ENCODE measurements at regions not wholly inside any gene's neighbourhood (a gene's known extent, or its start where the extent isn't known, plus 50 kb on each side); places are given as distances from the start of the nearest gene placed in this dataset.

DNA sequence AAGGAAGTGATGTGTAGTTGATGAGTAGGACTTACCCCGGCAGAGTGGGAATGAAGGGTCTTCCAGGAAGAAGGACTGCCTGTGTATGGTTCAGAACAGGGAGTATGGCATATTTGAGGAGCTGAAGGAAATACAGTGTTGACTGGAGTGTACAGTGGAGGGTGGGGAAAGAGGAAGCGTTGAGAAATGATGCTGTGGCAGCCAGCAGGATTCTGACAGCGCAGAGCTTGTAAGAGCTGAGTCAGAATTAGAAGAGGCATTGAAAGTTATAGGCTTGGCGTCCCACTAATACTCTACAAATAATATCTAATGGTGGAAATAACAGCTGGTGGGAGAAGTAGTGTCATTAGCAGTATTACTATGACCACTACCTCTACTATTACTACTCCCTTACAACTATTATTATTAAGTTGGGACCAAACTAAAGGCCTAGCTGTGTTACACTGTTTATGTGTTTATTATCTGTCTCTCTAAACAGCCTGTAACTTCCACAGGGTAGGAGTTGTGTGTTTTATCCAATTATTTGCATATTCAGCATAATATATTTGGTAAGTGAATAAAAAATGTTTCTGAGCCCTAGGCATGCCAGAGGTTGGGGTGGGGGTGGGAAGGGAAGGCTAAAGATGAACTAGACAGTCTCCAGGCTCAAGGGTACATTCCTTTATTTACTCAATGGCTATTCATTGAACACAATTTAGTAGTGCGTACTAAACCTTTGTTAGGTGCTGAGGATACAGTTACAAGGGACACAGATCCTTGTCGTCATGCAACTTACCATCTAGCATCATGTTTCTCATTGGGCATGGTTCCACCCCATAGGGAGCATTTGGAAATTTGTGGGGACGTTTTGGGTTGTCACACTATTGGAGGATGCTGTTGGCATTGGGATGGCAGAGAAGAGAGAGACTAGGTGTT is 428.8 kb upstream of the ONECUT1 start:
- no peak overlapping the region for H4K5ac ChIP-seq (ENCODE audit: low read length)
- H3K18ac ChIP-seq (ENCODE audit: low read length) = no peak overlapping the region
- H3K9ac ChIP-seq (ENCODE audit: low read length) = no peak overlapping the region
- H2BK5ac ChIP-seq (ENCODE audit: low read length) = no peak overlapping the region
- H3K27me3 ChIP-seq (ENCODE audit: insufficient read depth, low read length, poor library complexity) = no peaks in the 10 kb centered on the region
- H3K23ac ChIP-seq (ENCODE audit: low read length) = no peak overlapping the region
- H4K8ac ChIP-seq (ENCODE audit: low read depth, low read length) = no peak overlapping the region
- WGBS (ENCODE audit: extremely low coverage, insufficient coverage, low lambda C conversion rate) = no CpG with 5 or more reads among the region's 7 CpGs
- no peaks in the 10 kb centered on the region for H3K79me2 ChIP-seq (ENCODE audit: control insufficient read depth, insufficient read depth, low read length)
- H3K4me2 ChIP-seq (ENCODE audit: low read length) = no peak overlapping the region
- no peak overlapping the region for H3K27ac ChIP-seq (ENCODE audit: low read depth, low read length)
- no peaks in the 10 kb centered on the region for H3K79me1 ChIP-seq (ENCODE audit: low read length)
- no peak overlapping the region for H3K4me3 ChIP-seq (ENCODE audit: low read length)
- H2BK120ac ChIP-seq (ENCODE audit: low read depth, low read length) = no peak overlapping the region
- no peak for DNase-seq
- H2BK15ac ChIP-seq (replicated peaks; ENCODE audit: low read depth) = no peak overlapping the region
- H3K4ac ChIP-seq (ENCODE audit: low read depth, low read length) = no peak overlapping the region
- no peaks in the 10 kb centered on the region for H3K4me1 ChIP-seq (ENCODE audit: control insufficient read depth, low read depth, low read length)
- H3K56ac ChIP-seq (ENCODE audit: low read length) = no peak overlapping the region
- H2AK5ac ChIP-seq (ENCODE audit: low read length) = no peak overlapping the region
- no peaks in the 10 kb centered on the region for H3K36me3 ChIP-seq (ENCODE audit: control insufficient read depth, insufficient read depth, low read length)

GRCh38 chr15:53216036-53216435 is 425.9 kb upstream of the ONECUT1 start:
- Histone ChIP-seq H3K23ac (ENCODE audit: low read length) (no peak overlapping the region), H2BK5ac (ENCODE audit: low read length) (no peak overlapping the region), H4K5ac (ENCODE audit: low read length) (no peak overlapping the region), H3K9ac (ENCODE audit: low read length) (no peak overlapping the region), H3K79me2 (ENCODE audit: control insufficient read depth, insufficient read depth, low read length) (no peaks in the 10 kb centered on the region), H2AK5ac (ENCODE audit: low read length) (no peak overlapping the region), H3K4me2 (ENCODE audit: low read length) (no peak overlapping the region), H2BK120ac (ENCODE audit: low read depth, low read length) (no peak overlapping the region), H3K79me1 (ENCODE audit: low read length) (no peaks in the 10 kb centered on the region), H3K56ac (ENCODE audit: low read length) (no peak overlapping the region), H3K27ac (ENCODE audit: low read depth, low read length) (no peak overlapping the region), H3K18ac (ENCODE audit: low read length) (no peak overlapping the region), H3K4me3 (ENCODE audit: low read length) (no peak overlapping the region), H4K8ac (ENCODE audit: low read depth, low read length) (no peak overlapping the region), H3K27me3 (ENCODE audit: insufficient read depth, low read length, poor library complexity) (no peaks in the 10 kb centered on the region), H2BK15ac (replicated peaks; ENCODE audit: low read depth) (no peak overlapping the region), H3K4me1 (ENCODE audit: control insufficient read depth, low read depth, low read length) (no peaks in the 10 kb centered on the region), H3K36me3 (ENCODE audit: control insufficient read depth, insufficient read depth, low read length) (no peaks in the 10 kb centered on the region), H3K4ac (ENCODE audit: low read depth, low read length) (no peak overlapping the region)
- no peak for DNase-seq
- no CpG with 5 or more reads among the region's 3 CpGs for WGBS (ENCODE audit: extremely low coverage, insufficient coverage, low lambda C conversion rate)

DNA sequence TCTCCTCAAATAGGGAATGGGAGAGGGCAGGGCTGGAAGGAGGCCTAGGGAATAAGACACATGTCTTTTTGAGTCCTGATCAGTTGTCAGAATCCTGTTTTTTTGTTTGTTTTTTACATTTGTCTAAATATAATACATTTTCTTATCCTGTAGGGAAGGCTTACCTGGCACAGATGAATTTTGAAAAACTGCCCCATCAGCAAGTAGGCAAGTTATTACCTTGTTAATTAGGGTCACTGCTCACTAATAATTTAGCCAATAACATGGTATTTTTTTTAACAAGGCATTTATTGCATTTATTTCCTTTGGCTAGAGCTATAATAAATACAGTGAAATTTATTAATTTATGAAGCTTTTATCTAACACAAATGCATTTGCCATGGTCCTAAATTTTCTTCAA is 423.2 kb upstream of the ONECUT1 start:
- no peaks in the 10 kb centered on the region for H3K27me3 ChIP-seq (ENCODE audit: insufficient read depth, low read length, poor library complexity)

GRCh38 chr15:53212785-53213184 is 422.6 kb upstream of the ONECUT1 start:
- Histone ChIP-seq H3K27me3 (ENCODE audit: insufficient read depth, low read length, poor library complexity) (no peaks in the 10 kb centered on the region), H3K23ac (ENCODE audit: low read length) (no peak overlapping the region), H3K79me2 (ENCODE audit: control insufficient read depth, insufficient read depth, low read length) (no peaks in the 10 kb centered on the region), H3K4me2 (ENCODE audit: low read length) (no peak overlapping the region), H3K56ac (ENCODE audit: low read length) (no peak overlapping the region), H3K27ac (ENCODE audit: low read depth, low read length) (no peak overlapping the region), H4K8ac (ENCODE audit: low read depth, low read length) (no peak overlapping the region), H2BK5ac (ENCODE audit: low read length) (no peak overlapping the region), H2BK15ac (replicated peaks; ENCODE audit: low read depth) (no peak overlapping the region), H3K4me1 (ENCODE audit: control insufficient read depth, low read depth, low read length) (peaks cover 2% of the 10 kb centered on the region), H2BK120ac (ENCODE audit: low read depth, low read length) (no peak overlapping the region), H3K36me3 (ENCODE audit: control insufficient read depth, insufficient read depth, low read length) (no peaks in the 10 kb centered on the region), H4K5ac (ENCODE audit: low read length) (no peak overlapping the region), H2AK5ac (ENCODE audit: low read length) (no peak overlapping the region), H3K4me3 (ENCODE audit: low read length) (no peak overlapping the region), H3K79me1 (ENCODE audit: low read length) (no peaks in the 10 kb centered on the region), H3K18ac (ENCODE audit: low read length) (no peak overlapping the region), H3K9ac (ENCODE audit: low read length) (no peak overlapping the region), H3K4ac (ENCODE audit: low read depth, low read length) (no peak overlapping the region)
- WGBS (ENCODE audit: extremely low coverage, insufficient coverage, low lambda C conversion rate) = no CpG with 5 or more reads among the region's 4 CpGs
- DNase-seq = no peak

More for the DNA sequence above, 423.2 kb upstream of the ONECUT1 start:
- Histone ChIP-seq H3K23ac (ENCODE audit: low read length) (no peak overlapping the region), H2BK120ac (ENCODE audit: low read depth, low read length) (no peak overlapping the region), H3K36me3 (ENCODE audit: control insufficient read depth, insufficient read depth, low read length) (no peaks in the 10 kb centered on the region), H3K79me1 (ENCODE audit: low read length) (no peaks in the 10 kb centered on the region), H3K4ac (ENCODE audit: low read depth, low read length) (no peak overlapping the region), H3K18ac (ENCODE audit: low read length) (no peak overlapping the region), H2BK5ac (ENCODE audit: low read length) (no peak overlapping the region), H3K79me2 (ENCODE audit: control insufficient read depth, insufficient read depth, low read length) (no peaks in the 10 kb centered on the region), H3K4me3 (ENCODE audit: low read length) (no peak overlapping the region), H2AK5ac (ENCODE audit: low read length) (no peak overlapping the region), H3K27ac (ENCODE audit: low read depth, low read length) (no peak overlapping the region), H3K9ac (ENCODE audit: low read length) (no peak overlapping the region), H2BK15ac (replicated peaks; ENCODE audit: low read depth) (no peak overlapping the region), H4K5ac (ENCODE audit: low read length) (no peak overlapping the region), H3K4me2 (ENCODE audit: low read length) (no peak overlapping the region), H3K4me1 (ENCODE audit: control insufficient read depth, low read depth, low read length) (peaks cover 2% of the 10 kb centered on the region), H4K8ac (ENCODE audit: low read depth, low read length) (no peak overlapping the region), H3K56ac (ENCODE audit: low read length) (no peak overlapping the region)
- DNase-seq = no peak

- H4K5ac ChIP-seq (ENCODE audit: low read length) = no peak overlapping the region
- no peak overlapping the region for H3K27ac ChIP-seq (ENCODE audit: low read depth, low read length)
- H3K56ac ChIP-seq (ENCODE audit: low read length) = no peak overlapping the region
- no peak overlapping the region for H3K4ac ChIP-seq (ENCODE audit: low read depth, low read length)
- H2BK5ac ChIP-seq (ENCODE audit: low read length) = no peak overlapping the region
- no peak for DNase-seq
- H2BK120ac ChIP-seq (ENCODE audit: low read depth, low read length) = no peak overlapping the region
- H3K4me3 ChIP-seq (ENCODE audit: low read length) = no peak overlapping the region
- H3K23ac ChIP-seq (ENCODE audit: low read length) = no peak overlapping the region
- no peaks in the 10 kb centered on the region for H3K79me2 ChIP-seq (ENCODE audit: control insufficient read depth, insufficient read depth, low read length)
- H3K4me2 ChIP-seq (ENCODE audit: low read length) = no peak overlapping the region
- H3K18ac ChIP-seq (ENCODE audit: low read length) = no peak overlapping the region
- H3K27me3 ChIP-seq (ENCODE audit: insufficient read depth, low read length, poor library complexity) = no peaks in the 10 kb centered on the region
- no peak overlapping the region for H2BK15ac ChIP-seq (replicated peaks; ENCODE audit: low read depth)
- H3K79me1 ChIP-seq (ENCODE audit: low read length) = no peaks in the 10 kb centered on the region
- no peaks in the 10 kb centered on the region for H3K36me3 ChIP-seq (ENCODE audit: control insufficient read depth, insufficient read depth, low read length)
- H2AK5ac ChIP-seq (ENCODE audit: low read length) = no peak overlapping the region
- H3K9ac ChIP-seq (ENCODE audit: low read length) = no peak overlapping the region
- WGBS (ENCODE audit: extremely low coverage, insufficient coverage, low lambda C conversion rate) = no CpG with 5 or more reads among the region's 3 CpGs
- H4K8ac ChIP-seq (ENCODE audit: low read depth, low read length) = no peak overlapping the region
- peaks cover 2% of the 10 kb centered on the region for H3K4me1 ChIP-seq (ENCODE audit: control insufficient read depth, low read depth, low read length)
Measured at GRCh38 chr15:53210653-53211052, 420.5 kb upstream of the ONECUT1 start.

All from mesendoderm (in vitro differentiated cells).